GM23338 (cell line): ENCODE measurements at regions not wholly inside any gene's neighbourhood (a gene's known extent, or its start where the extent isn't known, plus 50 kb on each side); places are given as distances from the start of the nearest gene placed in this dataset.

Experiments used
- CREB1 ChIP-seq: fragments of 250-450 bp; sonication (Bioruptor Pico); IDR thresholded peaks from 2 replicates; pipeline ENCODE4 v1.5.0; 2020; ENCODE audit warnings: low read depth, mild to moderate bottlenecking, moderate library complexity
- EZH2 ChIP-seq: fragments of 200-600 bp; sonication (generic); IDR thresholded peaks from one replicate; pipeline ENCODE4 v1.8.0; 2017; ENCODE audit warnings: antibody characterized with exemption, mild to moderate bottlenecking, low read depth; ENCODE audit not compliant: unreplicated experiment
- EZH2phosphoT487 ChIP-seq: fragments of 200-600 bp; sonication (generic); IDR thresholded peaks from one replicate; pipeline ENCODE4 v1.8.1; 2018; ENCODE audit warnings: antibody characterized with exemption; ENCODE audit not compliant: unreplicated experiment
- JUNB ChIP-seq: IDR thresholded peaks from one replicate; pipeline ENCODE4 v1.6.1; 2016; ENCODE audit warnings: antibody characterized with exemption; ENCODE audit not compliant: unreplicated experiment
- POLR2AphosphoS5 ChIP-seq: IDR thresholded peaks from 2 replicates; pipeline ENCODE4 v1.6.1; 2016; ENCODE audit warnings: antibody characterized with exemption, low read depth
- STAT1 ChIP-seq: IDR thresholded peaks from one replicate; pipeline ENCODE4 v1.6.1; 2016; ENCODE audit warnings: antibody characterized with exemption; ENCODE audit not compliant: unreplicated experiment
- TF ChIP-seq, protein P1 (sequence below), 2 experiments: fragments of 200-600 bp in 1 of 2; sonication (generic) in 1 of 2; conservative IDR thresholded peaks; 2 replicates each; pipeline versions ENCODE4 v1.5.1 to v1.6.1; 2016 to 2017; ENCODE audit warnings: antibody characterized with exemption in 2 of 2, low read depth in 2 of 2, mild to moderate bottlenecking in 2 of 2, moderate library complexity in 1 of 2
- TF ChIP-seq, protein P2 (sequence below): IDR thresholded peaks from one replicate; pipeline ENCODE4 v1.6.1; 2018; ENCODE audit warnings: antibody characterized with exemption; ENCODE audit not compliant: unreplicated experiment
- TF ChIP-seq, protein P3 (sequence below): fragments of 250-450 bp; sonication (Bioruptor Pico); IDR thresholded peaks from 2 replicates; pipeline ENCODE4 v1.5.0; 2020; ENCODE audit warnings: mild to moderate bottlenecking, moderate library complexity
- TF ChIP-seq, protein P4 (sequence below): IDR thresholded peaks from 2 replicates; pipeline ENCODE4 v1.6.1; 2016; ENCODE audit warnings: antibody characterized with exemption

DNA sequence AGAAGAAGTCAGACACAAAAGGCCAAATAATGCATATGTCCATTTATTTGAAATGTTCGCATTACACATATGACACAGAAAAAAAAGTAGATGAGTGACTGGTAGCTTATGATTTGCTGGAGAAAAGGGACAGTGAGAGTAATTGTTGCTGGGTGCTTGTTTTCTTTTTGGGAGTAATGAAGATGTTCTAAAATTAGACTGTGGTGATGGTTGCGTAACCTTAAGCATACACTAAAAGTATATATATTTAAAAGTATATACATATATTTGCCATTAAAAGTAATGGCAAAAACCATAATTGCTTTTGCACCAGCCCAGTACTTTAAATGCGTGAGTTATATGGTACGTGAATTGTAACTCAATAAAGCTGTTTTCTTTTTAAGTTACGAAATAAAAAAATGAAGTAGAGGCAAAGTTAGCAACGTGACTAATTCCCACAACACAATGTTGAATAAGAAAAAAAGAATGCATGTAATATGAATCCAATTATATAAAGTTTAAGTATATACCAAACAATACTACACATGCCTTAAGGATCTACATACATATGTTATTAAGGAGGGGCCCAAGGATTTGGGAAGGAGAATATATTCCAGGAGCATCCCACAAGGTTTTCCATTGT lies 360.4 kb upstream of the CELF2 start:
- TF ChIP-seq, protein P1, sequence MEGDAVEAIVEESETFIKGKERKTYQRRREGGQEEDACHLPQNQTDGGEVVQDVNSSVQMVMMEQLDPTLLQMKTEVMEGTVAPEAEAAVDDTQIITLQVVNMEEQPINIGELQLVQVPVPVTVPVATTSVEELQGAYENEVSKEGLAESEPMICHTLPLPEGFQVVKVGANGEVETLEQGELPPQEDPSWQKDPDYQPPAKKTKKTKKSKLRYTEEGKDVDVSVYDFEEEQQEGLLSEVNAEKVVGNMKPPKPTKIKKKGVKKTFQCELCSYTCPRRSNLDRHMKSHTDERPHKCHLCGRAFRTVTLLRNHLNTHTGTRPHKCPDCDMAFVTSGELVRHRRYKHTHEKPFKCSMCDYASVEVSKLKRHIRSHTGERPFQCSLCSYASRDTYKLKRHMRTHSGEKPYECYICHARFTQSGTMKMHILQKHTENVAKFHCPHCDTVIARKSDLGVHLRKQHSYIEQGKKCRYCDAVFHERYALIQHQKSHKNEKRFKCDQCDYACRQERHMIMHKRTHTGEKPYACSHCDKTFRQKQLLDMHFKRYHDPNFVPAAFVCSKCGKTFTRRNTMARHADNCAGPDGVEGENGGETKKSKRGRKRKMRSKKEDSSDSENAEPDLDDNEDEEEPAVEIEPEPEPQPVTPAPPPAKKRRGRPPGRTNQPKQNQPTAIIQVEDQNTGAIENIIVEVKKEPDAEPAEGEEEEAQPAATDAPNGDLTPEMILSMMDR (conservative IDR thresholded peaks at IDR 0.05; ENCODE audit: low read depth in 2 of 2) = no peak
- TF ChIP-seq, protein P2, sequence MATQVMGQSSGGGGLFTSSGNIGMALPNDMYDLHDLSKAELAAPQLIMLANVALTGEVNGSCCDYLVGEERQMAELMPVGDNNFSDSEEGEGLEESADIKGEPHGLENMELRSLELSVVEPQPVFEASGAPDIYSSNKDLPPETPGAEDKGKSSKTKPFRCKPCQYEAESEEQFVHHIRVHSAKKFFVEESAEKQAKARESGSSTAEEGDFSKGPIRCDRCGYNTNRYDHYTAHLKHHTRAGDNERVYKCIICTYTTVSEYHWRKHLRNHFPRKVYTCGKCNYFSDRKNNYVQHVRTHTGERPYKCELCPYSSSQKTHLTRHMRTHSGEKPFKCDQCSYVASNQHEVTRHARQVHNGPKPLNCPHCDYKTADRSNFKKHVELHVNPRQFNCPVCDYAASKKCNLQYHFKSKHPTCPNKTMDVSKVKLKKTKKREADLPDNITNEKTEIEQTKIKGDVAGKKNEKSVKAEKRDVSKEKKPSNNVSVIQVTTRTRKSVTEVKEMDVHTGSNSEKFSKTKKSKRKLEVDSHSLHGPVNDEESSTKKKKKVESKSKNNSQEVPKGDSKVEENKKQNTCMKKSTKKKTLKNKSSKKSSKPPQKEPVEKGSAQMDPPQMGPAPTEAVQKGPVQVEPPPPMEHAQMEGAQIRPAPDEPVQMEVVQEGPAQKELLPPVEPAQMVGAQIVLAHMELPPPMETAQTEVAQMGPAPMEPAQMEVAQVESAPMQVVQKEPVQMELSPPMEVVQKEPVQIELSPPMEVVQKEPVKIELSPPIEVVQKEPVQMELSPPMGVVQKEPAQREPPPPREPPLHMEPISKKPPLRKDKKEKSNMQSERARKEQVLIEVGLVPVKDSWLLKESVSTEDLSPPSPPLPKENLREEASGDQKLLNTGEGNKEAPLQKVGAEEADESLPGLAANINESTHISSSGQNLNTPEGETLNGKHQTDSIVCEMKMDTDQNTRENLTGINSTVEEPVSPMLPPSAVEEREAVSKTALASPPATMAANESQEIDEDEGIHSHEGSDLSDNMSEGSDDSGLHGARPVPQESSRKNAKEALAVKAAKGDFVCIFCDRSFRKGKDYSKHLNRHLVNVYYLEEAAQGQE = no peak
- TF ChIP-seq EZH2 (no peak), EZH2phosphoT487 (no peak), CREB1 (CRISPR knock-in tag) (no peak), POLR2AphosphoS5 (no peak), JUNB (no peak), STAT1 (no peak)
- TF ChIP-seq, protein P3, sequence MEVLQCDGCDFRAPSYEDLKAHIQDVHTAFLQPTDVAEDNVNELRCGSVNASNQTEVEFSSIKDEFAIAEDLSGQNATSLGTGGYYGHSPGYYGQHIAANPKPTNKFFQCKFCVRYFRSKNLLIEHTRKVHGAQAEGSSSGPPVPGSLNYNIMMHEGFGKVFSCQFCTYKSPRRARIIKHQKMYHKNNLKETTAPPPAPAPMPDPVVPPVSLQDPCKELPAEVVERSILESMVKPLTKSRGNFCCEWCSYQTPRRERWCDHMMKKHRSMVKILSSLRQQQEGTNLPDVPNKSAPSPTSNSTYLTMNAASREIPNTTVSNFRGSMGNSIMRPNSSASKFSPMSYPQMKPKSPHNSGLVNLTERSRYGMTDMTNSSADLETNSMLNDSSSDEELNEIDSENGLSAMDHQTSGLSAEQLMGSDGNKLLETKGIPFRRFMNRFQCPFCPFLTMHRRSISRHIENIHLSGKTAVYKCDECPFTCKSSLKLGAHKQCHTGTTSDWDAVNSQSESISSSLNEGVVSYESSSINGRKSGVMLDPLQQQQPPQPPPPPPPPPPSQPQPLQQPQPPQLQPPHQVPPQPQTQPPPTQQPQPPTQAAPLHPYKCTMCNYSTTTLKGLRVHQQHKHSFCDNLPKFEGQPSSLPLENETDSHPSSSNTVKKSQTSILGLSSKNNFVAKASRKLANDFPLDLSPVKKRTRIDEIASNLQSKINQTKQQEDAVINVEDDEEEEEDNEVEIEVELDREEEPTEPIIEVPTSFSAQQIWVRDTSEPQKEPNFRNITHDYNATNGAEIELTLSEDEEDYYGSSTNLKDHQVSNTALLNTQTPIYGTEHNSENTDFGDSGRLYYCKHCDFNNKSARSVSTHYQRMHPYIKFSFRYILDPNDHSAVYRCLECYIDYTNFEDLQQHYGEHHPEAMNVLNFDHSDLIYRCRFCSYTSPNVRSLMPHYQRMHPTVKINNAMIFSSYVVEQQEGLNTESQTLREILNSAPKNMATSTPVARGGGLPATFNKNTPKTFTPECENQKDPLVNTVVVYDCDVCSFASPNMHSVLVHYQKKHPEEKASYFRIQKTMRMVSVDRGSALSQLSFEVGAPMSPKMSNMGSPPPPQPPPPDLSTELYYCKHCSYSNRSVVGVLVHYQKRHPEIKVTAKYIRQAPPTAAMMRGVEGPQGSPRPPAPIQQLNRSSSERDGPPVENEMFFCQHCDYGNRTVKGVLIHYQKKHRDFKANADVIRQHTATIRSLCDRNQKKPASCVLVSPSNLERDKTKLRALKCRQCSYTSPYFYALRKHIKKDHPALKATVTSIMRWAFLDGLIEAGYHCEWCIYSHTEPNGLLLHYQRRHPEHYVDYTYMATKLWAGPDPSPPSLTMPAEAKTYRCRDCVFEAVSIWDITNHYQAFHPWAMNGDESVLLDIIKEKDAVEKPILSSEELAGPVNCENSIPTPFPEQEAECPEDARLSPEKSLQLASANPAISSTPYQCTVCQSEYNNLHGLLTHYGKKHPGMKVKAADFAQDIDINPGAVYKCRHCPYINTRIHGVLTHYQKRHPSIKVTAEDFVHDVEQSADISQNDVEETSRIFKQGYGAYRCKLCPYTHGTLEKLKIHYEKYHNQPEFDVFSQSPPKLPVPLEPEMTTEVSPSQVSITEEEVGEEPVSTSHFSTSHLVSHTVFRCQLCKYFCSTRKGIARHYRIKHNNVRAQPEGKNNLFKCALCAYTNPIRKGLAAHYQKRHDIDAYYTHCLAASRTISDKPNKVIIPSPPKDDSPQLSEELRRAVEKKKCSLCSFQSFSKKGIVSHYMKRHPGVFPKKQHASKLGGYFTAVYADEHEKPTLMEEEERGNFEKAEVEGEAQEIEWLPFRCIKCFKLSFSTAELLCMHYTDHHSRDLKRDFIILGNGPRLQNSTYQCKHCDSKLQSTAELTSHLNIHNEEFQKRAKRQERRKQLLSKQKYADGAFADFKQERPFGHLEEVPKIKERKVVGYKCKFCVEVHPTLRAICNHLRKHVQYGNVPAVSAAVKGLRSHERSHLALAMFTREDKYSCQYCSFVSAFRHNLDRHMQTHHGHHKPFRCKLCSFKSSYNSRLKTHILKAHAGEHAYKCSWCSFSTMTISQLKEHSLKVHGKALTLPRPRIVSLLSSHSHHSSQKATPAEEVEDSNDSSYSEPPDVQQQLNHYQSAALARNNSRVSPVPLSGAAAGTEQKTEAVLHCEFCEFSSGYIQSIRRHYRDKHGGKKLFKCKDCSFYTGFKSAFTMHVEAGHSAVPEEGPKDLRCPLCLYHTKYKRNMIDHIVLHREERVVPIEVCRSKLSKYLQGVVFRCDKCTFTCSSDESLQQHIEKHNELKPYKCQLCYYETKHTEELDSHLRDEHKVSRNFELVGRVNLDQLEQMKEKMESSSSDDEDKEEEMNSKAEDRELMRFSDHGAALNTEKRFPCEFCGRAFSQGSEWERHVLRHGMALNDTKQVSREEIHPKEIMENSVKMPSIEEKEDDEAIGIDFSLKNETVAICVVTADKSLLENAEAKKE (CRISPR knock-in tag) = no peak
- TF ChIP-seq, protein P4, sequence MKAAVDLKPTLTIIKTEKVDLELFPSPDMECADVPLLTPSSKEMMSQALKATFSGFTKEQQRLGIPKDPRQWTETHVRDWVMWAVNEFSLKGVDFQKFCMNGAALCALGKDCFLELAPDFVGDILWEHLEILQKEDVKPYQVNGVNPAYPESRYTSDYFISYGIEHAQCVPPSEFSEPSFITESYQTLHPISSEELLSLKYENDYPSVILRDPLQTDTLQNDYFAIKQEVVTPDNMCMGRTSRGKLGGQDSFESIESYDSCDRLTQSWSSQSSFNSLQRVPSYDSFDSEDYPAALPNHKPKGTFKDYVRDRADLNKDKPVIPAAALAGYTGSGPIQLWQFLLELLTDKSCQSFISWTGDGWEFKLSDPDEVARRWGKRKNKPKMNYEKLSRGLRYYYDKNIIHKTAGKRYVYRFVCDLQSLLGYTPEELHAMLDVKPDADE = no peak
